ENCODE measurements at regions not wholly inside any gene's neighbourhood (a gene's known extent, or its start where the extent isn't known, plus 50 kb on each side); places are given as distances from the start of the nearest gene placed in this dataset.

DNA sequence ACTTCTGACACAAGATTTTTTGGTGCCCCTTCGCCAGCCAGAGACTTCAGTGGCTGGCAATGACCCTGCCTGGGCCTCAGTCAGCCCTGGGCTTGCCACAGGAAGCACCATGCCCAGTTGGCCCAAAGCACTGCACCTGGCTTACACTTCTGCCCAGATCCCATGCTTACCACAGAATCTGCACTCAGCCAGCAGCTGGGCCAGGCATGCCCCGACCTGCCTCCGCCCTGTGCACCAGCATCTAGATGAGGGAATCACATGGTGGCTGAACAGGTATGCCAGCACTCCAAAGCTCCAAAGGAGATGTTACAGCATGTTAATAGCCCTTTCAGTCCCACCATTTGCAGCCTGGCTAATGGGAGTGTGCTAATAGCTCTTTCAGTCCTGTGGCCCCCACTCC is 690.9 kb downstream of the SLITRK6 start:
- TF ChIP-seq, protein P1, sequence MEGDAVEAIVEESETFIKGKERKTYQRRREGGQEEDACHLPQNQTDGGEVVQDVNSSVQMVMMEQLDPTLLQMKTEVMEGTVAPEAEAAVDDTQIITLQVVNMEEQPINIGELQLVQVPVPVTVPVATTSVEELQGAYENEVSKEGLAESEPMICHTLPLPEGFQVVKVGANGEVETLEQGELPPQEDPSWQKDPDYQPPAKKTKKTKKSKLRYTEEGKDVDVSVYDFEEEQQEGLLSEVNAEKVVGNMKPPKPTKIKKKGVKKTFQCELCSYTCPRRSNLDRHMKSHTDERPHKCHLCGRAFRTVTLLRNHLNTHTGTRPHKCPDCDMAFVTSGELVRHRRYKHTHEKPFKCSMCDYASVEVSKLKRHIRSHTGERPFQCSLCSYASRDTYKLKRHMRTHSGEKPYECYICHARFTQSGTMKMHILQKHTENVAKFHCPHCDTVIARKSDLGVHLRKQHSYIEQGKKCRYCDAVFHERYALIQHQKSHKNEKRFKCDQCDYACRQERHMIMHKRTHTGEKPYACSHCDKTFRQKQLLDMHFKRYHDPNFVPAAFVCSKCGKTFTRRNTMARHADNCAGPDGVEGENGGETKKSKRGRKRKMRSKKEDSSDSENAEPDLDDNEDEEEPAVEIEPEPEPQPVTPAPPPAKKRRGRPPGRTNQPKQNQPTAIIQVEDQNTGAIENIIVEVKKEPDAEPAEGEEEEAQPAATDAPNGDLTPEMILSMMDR (conservative IDR thresholded peaks at IDR 0.05) = no peak
- TF ChIP-seq ZFX (IDR thresholded peaks at IDR 0.05) = no peak
